ENCODE measurements at regions not wholly inside any gene's neighbourhood (a gene's known extent, or its start where the extent isn't known, plus 50 kb on each side); places are given as distances from the start of the nearest gene placed in this dataset.

- Histone ChIP-seq H3K27ac (ENCODE audit: low read length) (no peak overlapping the region), H3K27me3 (replicated peaks in 1 of 2; ENCODE audit: control insufficient read depth in 2 of 2, extremely low read depth in 1 of 2, insufficient read depth in 2 of 2, low read length in 1 of 2) (no peaks in the 10 kb centered on the region), H3K9me3 (no peaks in the 10 kb centered on the region), H3K36me3 (ENCODE audit: control insufficient read depth in 2 of 2, extremely low read depth in 1 of 2, insufficient read depth in 1 of 2, low read length in 1 of 2) (no peaks in the 10 kb centered on the region), H3K4me1 (ENCODE audit: control insufficient read depth in 1 of 2, extremely low read depth in 1 of 2, insufficient read depth in 2 of 2, low read length in 2 of 2) (no peaks in the 10 kb centered on the region), H3K4me3 (ENCODE audit: control insufficient read depth in 1 of 2, extremely low read depth in 1 of 2, low read length in 1 of 2) (no peak overlapping the region)
- H3K27me3 Mint-ChIP-seq: peaks cover 0 to 7% of the 10 kb centered on the region in 2 donors
- H3K4me1 Mint-ChIP-seq: no peaks in the 10 kb centered on the region
- peaks cover 0 to 7% (median 0%) of the 10 kb centered on the region in 3 donors for H3K9me3 Mint-ChIP-seq
- no peak overlapping the region for H3K4me3 Mint-ChIP-seq
- H3K27ac Mint-ChIP-seq: no peak overlapping the region
- ChIA-PET POLR2A (no interaction called here), CTCF (no interaction called here)
- 87% methylated on average over 3 of the region's 3 CpGs for WGBS (ENCODE audit: insufficient coverage)
- ATAC-seq (replicated peaks in 1 of 4): no peak
- H3K36me3 Mint-ChIP-seq: no peaks in the 10 kb centered on the region
- no peak for DNase-seq
Observed at GRCh38 chr10:84935772-84936171, 607.4 kb downstream of the CCSER2 start.

GRCh38 chr10:84938117-84938905 is 609.9 kb downstream of the CCSER2 start:
- Histone ChIP-seq H3K4me3 (ENCODE audit: control insufficient read depth in 1 of 2, extremely low read depth in 1 of 2, low read length in 1 of 2) (no peak overlapping the region), H3K4me1 (ENCODE audit: control insufficient read depth in 1 of 2, extremely low read depth in 1 of 2, insufficient read depth in 2 of 2, low read length in 2 of 2) (no peaks in the 10 kb centered on the region), H3K27ac (ENCODE audit: low read length) (no peak overlapping the region), H3K36me3 (ENCODE audit: control insufficient read depth in 2 of 2, extremely low read depth in 1 of 2, insufficient read depth in 1 of 2, low read length in 1 of 2) (no peaks in the 10 kb centered on the region), H3K27me3 (replicated peaks in 1 of 2; ENCODE audit: control insufficient read depth in 2 of 2, extremely low read depth in 1 of 2, insufficient read depth in 2 of 2, low read length in 1 of 2) (no peaks in the 10 kb centered on the region), H3K9me3 (no peaks in the 10 kb centered on the region)
- no peak overlapping the region for H3K4me3 Mint-ChIP-seq
- ChIA-PET CTCF (no interaction called here), POLR2A (no interaction called here)
- no peaks in the 10 kb centered on the region for H3K27me3 Mint-ChIP-seq
- no peak for DNase-seq
- no peak for ATAC-seq (replicated peaks in 1 of 4)
- WGBS (ENCODE audit: insufficient coverage): 38% methylated on average over 1 of the region's 4 CpGs
- no peaks in the 10 kb centered on the region for H3K9me3 Mint-ChIP-seq
- no peaks in the 10 kb centered on the region for H3K4me1 Mint-ChIP-seq
- H3K36me3 Mint-ChIP-seq: no peaks in the 10 kb centered on the region
- no peak overlapping the region for H3K27ac Mint-ChIP-seq

- no peak for DNase-seq
- Histone ChIP-seq H3K27me3 (replicated peaks in 1 of 2; ENCODE audit: control insufficient read depth in 2 of 2, extremely low read depth in 1 of 2, insufficient read depth in 2 of 2, low read length in 1 of 2) (no peaks in the 10 kb centered on the region), H3K27ac (ENCODE audit: low read length) (no peak overlapping the region), H3K4me3 (ENCODE audit: control insufficient read depth in 1 of 2, extremely low read depth in 1 of 2, low read length in 1 of 2) (no peak overlapping the region), H3K4me1 (ENCODE audit: control insufficient read depth in 1 of 2, extremely low read depth in 1 of 2, insufficient read depth in 2 of 2, low read length in 2 of 2) (no peaks in the 10 kb centered on the region), H3K9me3 (no peaks in the 10 kb centered on the region), H3K36me3 (ENCODE audit: control insufficient read depth in 2 of 2, extremely low read depth in 1 of 2, insufficient read depth in 1 of 2, low read length in 1 of 2) (no peaks in the 10 kb centered on the region)
- Mint-ChIP-seq H3K36me3 (no peaks in the 10 kb centered on the region), H3K4me1 (no peaks in the 10 kb centered on the region), H3K27me3 (no peaks in the 10 kb centered on the region), H3K4me3 (no peak overlapping the region), H3K27ac (no peak overlapping the region), H3K9me3 (peaks cover 0 to 3% (median 0%) of the 10 kb centered on the region in 3 donors)
- ChIA-PET POLR2A (interaction anchor here in 1 of 2 donors (0.8 kb wide), 1 partner anchor 1187 kb away, joined by 3 read pairs; no protein-coding TSS in a partner anchor), CTCF (no interaction called here)
- no peak for ATAC-seq (replicated peaks in 1 of 4)
- WGBS (ENCODE audit: insufficient coverage): no CpG with 5 or more reads among the region's 1 CpG
Observed at GRCh38 chr10:84943541-84943940, 615.2 kb downstream of the CCSER2 start.

- H3K4me3 Mint-ChIP-seq: no peak overlapping the region
- ATAC-seq (replicated peaks in 1 of 4): no peak
- no CpG with 5 or more reads among the region's 1 CpG for WGBS (ENCODE audit: insufficient coverage)
- no peak for DNase-seq
- Histone ChIP-seq H3K4me1 (ENCODE audit: control insufficient read depth in 1 of 2, extremely low read depth in 1 of 2, insufficient read depth in 2 of 2, low read length in 2 of 2) (no peaks in the 10 kb centered on the region), H3K9me3 (no peaks in the 10 kb centered on the region), H3K4me3 (ENCODE audit: control insufficient read depth in 1 of 2, extremely low read depth in 1 of 2, low read length in 1 of 2) (no peak overlapping the region), H3K27ac (ENCODE audit: low read length) (no peak overlapping the region), H3K27me3 (replicated peaks in 1 of 2; ENCODE audit: control insufficient read depth in 2 of 2, extremely low read depth in 1 of 2, insufficient read depth in 2 of 2, low read length in 1 of 2) (no peaks in the 10 kb centered on the region), H3K36me3 (ENCODE audit: control insufficient read depth in 2 of 2, extremely low read depth in 1 of 2, insufficient read depth in 1 of 2, low read length in 1 of 2) (no peaks in the 10 kb centered on the region)
- POLR2A ChIA-PET: interaction anchor here in 1 of 2 donors (0.8 kb wide), 1 partner anchor 1188 kb away, joined by 3 read pairs; no protein-coding TSS in a partner anchor
- CTCF ChIA-PET: no interaction called here
- H3K36me3 Mint-ChIP-seq: no peaks in the 10 kb centered on the region
- H3K9me3 Mint-ChIP-seq: peaks cover 0 to 3% (median 0%) of the 10 kb centered on the region in 3 donors
- H3K27ac Mint-ChIP-seq: no peak overlapping the region
- H3K4me1 Mint-ChIP-seq: no peaks in the 10 kb centered on the region
- no peaks in the 10 kb centered on the region for H3K27me3 Mint-ChIP-seq
Observed at GRCh38 chr10:84944187-84944586, 615.8 kb downstream of the CCSER2 start.

GRCh38 chr10:84945791-84946190 is 617.4 kb downstream of the CCSER2 start:
- no peaks in the 10 kb centered on the region for H3K36me3 Mint-ChIP-seq
- Histone ChIP-seq H3K4me1 (ENCODE audit: control insufficient read depth in 1 of 2, extremely low read depth in 1 of 2, insufficient read depth in 2 of 2, low read length in 2 of 2) (no peaks in the 10 kb centered on the region), H3K36me3 (ENCODE audit: control insufficient read depth in 2 of 2, extremely low read depth in 1 of 2, insufficient read depth in 1 of 2, low read length in 1 of 2) (no peaks in the 10 kb centered on the region), H3K4me3 (ENCODE audit: control insufficient read depth in 1 of 2, extremely low read depth in 1 of 2, low read length in 1 of 2) (no peak overlapping the region), H3K9me3 (no peaks in the 10 kb centered on the region), H3K27ac (ENCODE audit: low read length) (no peak overlapping the region), H3K27me3 (replicated peaks in 1 of 2; ENCODE audit: control insufficient read depth in 2 of 2, extremely low read depth in 1 of 2, insufficient read depth in 2 of 2, low read length in 1 of 2) (no peaks in the 10 kb centered on the region)
- ChIA-PET POLR2A (no interaction called here), CTCF (no interaction called here)
- no peaks in the 10 kb centered on the region for H3K4me1 Mint-ChIP-seq
- no peak overlapping the region for H3K4me3 Mint-ChIP-seq
- no peak for DNase-seq
- H3K27me3 Mint-ChIP-seq: no peaks in the 10 kb centered on the region
- no peak overlapping the region for H3K27ac Mint-ChIP-seq
- WGBS (ENCODE audit: insufficient coverage): 80% methylated on average over 1 of the region's 1 CpG
- H3K9me3 Mint-ChIP-seq: peaks cover 0 to 3% (median 0%) of the 10 kb centered on the region in 3 donors
- no peak for ATAC-seq (replicated peaks in 1 of 4)

GRCh38 chr10:84946904-84947303 is 618.5 kb downstream of the CCSER2 start:
- WGBS (ENCODE audit: insufficient coverage): no CpG with 5 or more reads among the region's 3 CpGs
- no peaks in the 10 kb centered on the region for H3K4me1 Mint-ChIP-seq
- POLR2A ChIA-PET: no interaction called here

More at GRCh38 chr10:84946904-84947303, 618.5 kb downstream of the CCSER2 start:
- no peaks in the 10 kb centered on the region for H3K27me3 ChIP-seq (replicated peaks in 1 of 2; ENCODE audit: control insufficient read depth in 2 of 2, extremely low read depth in 1 of 2, insufficient read depth in 2 of 2, low read length in 1 of 2)
- H3K27ac ChIP-seq (ENCODE audit: low read length): no peak overlapping the region
- H3K9me3 ChIP-seq: no peaks in the 10 kb centered on the region
- CTCF ChIA-PET: no interaction called here
- Mint-ChIP-seq H3K9me3 (peaks cover 0 to 3% (median 0%) of the 10 kb centered on the region in 3 donors), H3K4me3 (no peak overlapping the region), H3K27me3 (peaks cover 0 to 2% of the 10 kb centered on the region in 2 donors), H3K36me3 (no peaks in the 10 kb centered on the region), H3K27ac (no peak overlapping the region)
- no peak for DNase-seq
- no peak for ATAC-seq (replicated peaks in 1 of 4)
- no peaks in the 10 kb centered on the region for H3K36me3 ChIP-seq (ENCODE audit: control insufficient read depth in 2 of 2, extremely low read depth in 1 of 2, insufficient read depth in 1 of 2, low read length in 1 of 2)
- no peaks in the 10 kb centered on the region for H3K4me1 ChIP-seq (ENCODE audit: control insufficient read depth in 1 of 2, extremely low read depth in 1 of 2, insufficient read depth in 2 of 2, low read length in 2 of 2)
- H3K4me3 ChIP-seq (ENCODE audit: control insufficient read depth in 1 of 2, extremely low read depth in 1 of 2, low read length in 1 of 2): no peak overlapping the region
